ENCODE measurements at regions not wholly inside any gene's neighbourhood (a gene's known extent, or its start where the extent isn't known, plus 50 kb on each side); places are given as distances from the start of the nearest gene placed in this dataset.

GRCh38 chr3:116563351-116563750 lies 118.1 kb upstream of the LSAMP start:
- Histone ChIP-seq H3K27ac (no peak overlapping the region), H3K9me3 (no peaks in the 10 kb centered on the region), H3K4me1 (no peaks in the 10 kb centered on the region), H3K27me3 (no peaks in the 10 kb centered on the region), H3K4me3 (no peak overlapping the region), H3K36me3 (no peaks in the 10 kb centered on the region)
- DNase-seq (no peak), ATAC-seq (no peak)
- WGBS (ENCODE audit: insufficient coverage, low coverage, low lambda C conversion rate, missing lambda C conversion rate): 29% methylated on average over 2 of the region's 2 CpGs
- intact Hi-C loops (cut with DNase I): no loop called here
- TF ChIP-seq POLR2A (IDR thresholded peaks at IDR 0.05) (no peak), CTCF (IDR thresholded peaks at IDR 0.05) (no peak)

- intact Hi-C loops (cut with DNase I): no loop called here
- no peak for TF ChIP-seq CTCF (IDR thresholded peaks at IDR 0.05)
- TF ChIP-seq POLR2A (IDR thresholded peaks at IDR 0.05): no peak
- Histone ChIP-seq H3K27ac (no peak overlapping the region), H3K4me1 (no peaks in the 10 kb centered on the region), H3K9me3 (no peaks in the 10 kb centered on the region), H3K36me3 (no peaks in the 10 kb centered on the region), H3K27me3 (no peaks in the 10 kb centered on the region), H3K4me3 (no peak overlapping the region)
- DNase-seq (no peak), ATAC-seq (no peak)
These were observed 121.2 kb upstream of the LSAMP start for GRCh38 chr3:116566478-116566960.

GRCh38 chr3:116569611-116570010 lies 124.3 kb upstream of the LSAMP start:
- TF ChIP-seq CTCF (IDR thresholded peaks at IDR 0.05): no peak
- no peak for TF ChIP-seq POLR2A (IDR thresholded peaks at IDR 0.05)
- Histone ChIP-seq H3K9me3 (no peaks in the 10 kb centered on the region), H3K4me3 (no peak overlapping the region), H3K27me3 (no peaks in the 10 kb centered on the region), H3K4me1 (no peaks in the 10 kb centered on the region), H3K36me3 (no peaks in the 10 kb centered on the region), H3K27ac (no peak overlapping the region)
- ATAC-seq (no peak), DNase-seq (no peak)
- intact Hi-C loops (cut with DNase I): no loop called here
- WGBS (ENCODE audit: insufficient coverage, low coverage, low lambda C conversion rate, missing lambda C conversion rate): 19% methylated on average over 1 of the region's 1 CpG

GRCh38 chr3:116579840-116580239 lies 129.7 kb upstream of the TUSC7 start:
- WGBS (ENCODE audit: insufficient coverage, low coverage, low lambda C conversion rate, missing lambda C conversion rate): 14% methylated on average over 6 of the region's 6 CpGs
- no peaks in the 10 kb centered on the region for H3K4me1 ChIP-seq

More at GRCh38 chr3:116579840-116580239, 129.7 kb upstream of the TUSC7 start:
- no peak for TF ChIP-seq CTCF (IDR thresholded peaks at IDR 0.05)
- TF ChIP-seq POLR2A (IDR thresholded peaks at IDR 0.05): no peak
- DNase-seq (no peak), ATAC-seq (no peak)
- Histone ChIP-seq H3K27me3 (no peaks in the 10 kb centered on the region), H3K36me3 (no peaks in the 10 kb centered on the region), H3K4me3 (no peak overlapping the region), H3K27ac (no peak overlapping the region), H3K9me3 (no peaks in the 10 kb centered on the region)
- intact Hi-C loops (cut with DNase I): no loop called here
